CD4-positive, alpha-beta T cell (primary cell): ENCODE measurements at regions not wholly inside any gene's neighbourhood (a gene's known extent, or its start where the extent isn't known, plus 50 kb on each side); places are given as distances from the start of the nearest gene placed in this dataset.

Source experiments
- ATAC-seq: fragments of 200-7000 bp; cut with Tn5 transposase; one replicate; pipeline ENCODE4 v1.10.0; 2022; ENCODE audit warnings: mild to moderate bottlenecking; ENCODE audit not compliant: poor library complexity
- CTCF ChIA-PET: fragments of 350-600 bp; sonication (Branson Sonifier 250); formaldehyde crosslinking; loops from one replicate; lab custom pipeline; 2021; ENCODE audit warnings: antibody characterized with exemption, inconsistent platforms; lab: Charles Lee
- POLR2A ChIA-PET: fragments of 350-600 bp; sonication (Branson Sonifier 250); formaldehyde crosslinking; loops from one replicate; lab custom pipeline; 2021; ENCODE audit warnings: antibody characterized with exemption, inconsistent platforms; lab: Charles Lee
- DNase-seq, 14 experiments: peaks; one replicate each; pipeline ENCODE4 v3.0.0-alpha.2; 2013 to 2020; ENCODE audit warnings: mixed read lengths in 2 of 14
- H3K27ac ChIP-seq, 2 donors: one replicate each; pipeline versions ENCODE4 v1.5.1 to v1.7.0; 2013; ENCODE audit warnings: low read length in 2 of 2, low read depth in 1 of 2, mild to moderate bottlenecking in 1 of 2
- H3K27me3 ChIP-seq, 2 experiments: 1 replicate in 1 of 2; 2 replicates in 1 of 2; pipeline versions ENCODE4 v1.6.1 to v1.7.0; 2013; ENCODE audit warnings: low read length in 2 of 2, control low read depth in 1 of 2, mild to moderate bottlenecking in 1 of 2, moderate library complexity in 1 of 2; ENCODE audit not compliant: insufficient read depth in 2 of 2, control insufficient read depth in 1 of 2
- H3K36me3 ChIP-seq: one replicate; pipeline ENCODE4 v1.6.1; 2013; ENCODE audit warnings: low read length, control low read depth; ENCODE audit not compliant: insufficient read depth
- H3K4me1 ChIP-seq: one replicate; pipeline ENCODE4 v1.6.1; 2013; ENCODE audit warnings: low read length, control low read depth; ENCODE audit not compliant: insufficient read depth
- H3K4me3 ChIP-seq: one replicate; pipeline ENCODE4 v1.5.1; 2013; ENCODE audit warnings: mild to moderate bottlenecking, low read length, moderate library complexity
- H3K9me3 ChIP-seq, 2 experiments: 1 replicate in 1 of 2; 2 replicates in 1 of 2; pipeline versions ENCODE4 v1.6.1 to v1.7.0; 2013; ENCODE audit warnings: low read length in 2 of 2, mild to moderate bottlenecking in 2 of 2, control low read depth in 1 of 2, moderate library complexity in 1 of 2; ENCODE audit not compliant: control insufficient read depth in 1 of 2, insufficient read depth in 1 of 2
- H3K27ac Mint-ChIP-seq: one replicate; pipeline ENCODE4 v1.8.0; 2020; ENCODE audit warnings: mixed read lengths
- H3K27me3 Mint-ChIP-seq: one replicate; pipeline ENCODE4 v1.8.0; 2021; ENCODE audit warnings: mixed read lengths
- H3K36me3 Mint-ChIP-seq: one replicate; pipeline ENCODE4 v1.8.0; 2021; ENCODE audit warnings: low read depth, mixed read lengths
- H3K4me1 Mint-ChIP-seq: one replicate; pipeline ENCODE4 v1.8.0; 2021; ENCODE audit warnings: low read depth, mixed read lengths
- H3K4me3 Mint-ChIP-seq: one replicate; pipeline ENCODE4 v1.8.0; 2020; ENCODE audit warnings: mild to moderate bottlenecking, mixed read lengths
- H3K9me3 Mint-ChIP-seq: one replicate; pipeline ENCODE4 v1.8.0; 2020; ENCODE audit warnings: mixed read lengths
- CTCF ChIP-seq: fragments of 200-600 bp; IDR thresholded peaks from one replicate; pipeline ENCODE4 v1.8.0; 2022; ENCODE audit warnings: antibody characterized with exemption, mild to moderate bottlenecking
- intact Hi-C, 2 experiments: fragments of 100-400 bp; cut with DNase I in 1 of 2; cut with micrococcal nuclease in 1 of 2; formaldehyde crosslinking; loops; one replicate each; pipeline versions ENCODE4 v1.15.1 to v1.9.0; 2023 to 2025; cut with DNase I, micrococcal nuclease

- peaks cover 2% of the 10 kb centered on the region for H3K9me3 Mint-ChIP-seq
- no peak overlapping the region for H3K27ac Mint-ChIP-seq
- Histone ChIP-seq H3K27me3 (no peaks in the 10 kb centered on the region), H3K9me3 (no peaks in the 10 kb centered on the region), H3K4me1 (no peaks in the 10 kb centered on the region), H3K36me3 (no peaks in the 10 kb centered on the region), H3K27ac (no peak overlapping the region), H3K4me3 (no peak overlapping the region)
- H3K4me3 Mint-ChIP-seq: no peak overlapping the region
- ChIA-PET CTCF (no interaction called here), POLR2A (interaction anchor here (0.6 to 3.4 kb wide), 3 partner anchors 14 to 144 kb away, joined by 3 to 13 read pairs (median 3); partner anchors contain the start of gene BTG1)
- TF ChIP-seq CTCF: no peak
- intact Hi-C loops: no loop called here
- no peak for DNase-seq
- H3K36me3 Mint-ChIP-seq: no peaks in the 10 kb centered on the region
- no peaks in the 10 kb centered on the region for H3K27me3 Mint-ChIP-seq
- peaks cover 36% of the 10 kb centered on the region for H3K4me1 Mint-ChIP-seq
- ATAC-seq: no peak
Observed at GRCh38 chr12:92290350-92290695, 144.7 kb upstream of the BTG1 start.

- peaks cover 2% of the 10 kb centered on the region for H3K9me3 Mint-ChIP-seq
- no peaks in the 10 kb centered on the region for H3K36me3 Mint-ChIP-seq
- H3K27ac Mint-ChIP-seq: no peak overlapping the region
- Histone ChIP-seq H3K36me3 (no peaks in the 10 kb centered on the region), H3K4me3 (no peak overlapping the region), H3K9me3 (no peaks in the 10 kb centered on the region), H3K27me3 (no peaks in the 10 kb centered on the region), H3K4me1 (no peaks in the 10 kb centered on the region), H3K27ac (no peak overlapping the region)
- H3K27me3 Mint-ChIP-seq: no peaks in the 10 kb centered on the region
- no peak overlapping the region for H3K4me3 Mint-ChIP-seq
- ChIA-PET CTCF (no interaction called here), POLR2A (interaction anchor here (0.9 to 3.4 kb wide), 2 partner anchors 14 to 143 kb away, joined by 3 to 13 read pairs; partner anchors contain the start of gene BTG1)
- intact Hi-C loops: no loop called here
- H3K4me1 Mint-ChIP-seq: peaks cover 31% of the 10 kb centered on the region
- no peak for TF ChIP-seq CTCF
- no peak for DNase-seq
- ATAC-seq: no peak
Observed at GRCh38 chr12:92289629-92290349, 144.1 kb upstream of the BTG1 start.

- peaks cover 2% of the 10 kb centered on the region for H3K9me3 Mint-ChIP-seq
- intact Hi-C loops: no loop called here
- H3K27ac Mint-ChIP-seq: no peak overlapping the region
- H3K36me3 Mint-ChIP-seq: no peaks in the 10 kb centered on the region
- Histone ChIP-seq H3K4me3 (no peak overlapping the region), H3K27me3 (no peaks in the 10 kb centered on the region), H3K9me3 (no peaks in the 10 kb centered on the region), H3K4me1 (no peaks in the 10 kb centered on the region), H3K36me3 (no peaks in the 10 kb centered on the region), H3K27ac (no peak overlapping the region)
- ChIA-PET POLR2A (interaction anchor here (0.7 to 3.4 kb wide), 2 partner anchors 10 to 142 kb away, joined by 4 to 13 read pairs; partner anchors contain the start of gene BTG1), CTCF (no interaction called here)
- DNase-seq: no peak
- peaks cover 25% of the 10 kb centered on the region for H3K4me1 Mint-ChIP-seq
- H3K27me3 Mint-ChIP-seq: no peaks in the 10 kb centered on the region
- no peak for TF ChIP-seq CTCF
- ATAC-seq: no peak
- no peak overlapping the region for H3K4me3 Mint-ChIP-seq
Observed at GRCh38 chr12:92288561-92288960, 142.9 kb upstream of the BTG1 start.
